ENCODE measurements at regions not wholly inside any gene's neighbourhood (a gene's known extent, or its start where the extent isn't known, plus 50 kb on each side); places are given as distances from the start of the nearest gene placed in this dataset.

GRCh38 chr4:59814402-59815010 lies 1385.6 kb upstream of the ADGRL3 start:
- DNase-seq (no peak), ATAC-seq (no peak)
- Mint-ChIP-seq H3K4me1 (ENCODE audit: low read depth) (no peaks in the 10 kb centered on the region), H3K27ac (no peak overlapping the region), H3K9me3 (ENCODE audit: insufficient read depth) (no peaks in the 10 kb centered on the region), H3K27me3 (ENCODE audit: low read depth) (no peaks in the 10 kb centered on the region), H3K4me3 (no peak overlapping the region), H3K36me3 (ENCODE audit: low read depth) (no peaks in the 10 kb centered on the region)
- POLR2A ChIA-PET: no interaction called here
- CTCF ChIA-PET: no interaction called here

GRCh38 chr4:59818656-59819055 lies 1381.5 kb upstream of the ADGRL3 start:
- no peaks in the 10 kb centered on the region for H3K4me1 Mint-ChIP-seq (ENCODE audit: low read depth)
- ATAC-seq: peak; percentile 64
- POLR2A ChIA-PET: no interaction called here
- no peaks in the 10 kb centered on the region for H3K36me3 Mint-ChIP-seq (ENCODE audit: low read depth)
- H3K4me3 Mint-ChIP-seq: peak overlapping the region; percentile 66
- DNase-seq: peak; percentile 21
- H3K9me3 Mint-ChIP-seq (ENCODE audit: insufficient read depth): no peaks in the 10 kb centered on the region
- no peak overlapping the region for H3K27ac Mint-ChIP-seq
- CTCF ChIA-PET: no interaction called here
- H3K27me3 Mint-ChIP-seq (ENCODE audit: low read depth): no peaks in the 10 kb centered on the region

- POLR2A ChIA-PET: no interaction called here
- no peak overlapping the region for H3K4me3 Mint-ChIP-seq
- no peak overlapping the region for H3K27ac Mint-ChIP-seq
- DNase-seq (no peak), ATAC-seq (no peak)
- H3K36me3 Mint-ChIP-seq (ENCODE audit: low read depth): no peaks in the 10 kb centered on the region
- no peaks in the 10 kb centered on the region for H3K4me1 Mint-ChIP-seq (ENCODE audit: low read depth)
- CTCF ChIA-PET: no interaction called here
- no peaks in the 10 kb centered on the region for H3K27me3 Mint-ChIP-seq (ENCODE audit: low read depth)
- H3K9me3 Mint-ChIP-seq (ENCODE audit: insufficient read depth): no peaks in the 10 kb centered on the region
Observed at GRCh38 chr4:59823311-59823710, 1376.8 kb upstream of the ADGRL3 start.

- Mint-ChIP-seq H3K36me3 (ENCODE audit: low read depth) (no peaks in the 10 kb centered on the region), H3K4me3 (no peak overlapping the region), H3K4me1 (ENCODE audit: low read depth) (no peaks in the 10 kb centered on the region), H3K9me3 (ENCODE audit: insufficient read depth) (no peaks in the 10 kb centered on the region), H3K27ac (no peak overlapping the region), H3K27me3 (ENCODE audit: low read depth) (no peaks in the 10 kb centered on the region)
- POLR2A ChIA-PET: no interaction called here
- DNase-seq (no peak), ATAC-seq (no peak)
- CTCF ChIA-PET: no interaction called here
Observed at GRCh38 chr4:59825104-59825503, 1375.0 kb upstream of the ADGRL3 start.

GRCh38 chr4:59831746-59832145 lies 1368.4 kb upstream of the ADGRL3 start:
- no peak for DNase-seq
- no peaks in the 10 kb centered on the region for H3K4me1 Mint-ChIP-seq (ENCODE audit: low read depth)
- ChIA-PET CTCF (no interaction called here), POLR2A (no interaction called here)
- no peak overlapping the region for H3K27ac Mint-ChIP-seq
- H3K36me3 Mint-ChIP-seq (ENCODE audit: low read depth): no peaks in the 10 kb centered on the region
- no peak overlapping the region for H3K4me3 Mint-ChIP-seq
- no peaks in the 10 kb centered on the region for H3K27me3 Mint-ChIP-seq (ENCODE audit: low read depth)
- no peak for ATAC-seq
- H3K9me3 Mint-ChIP-seq (ENCODE audit: insufficient read depth): no peaks in the 10 kb centered on the region

GRCh38 chr4:59834943-59835342 lies 1365.2 kb upstream of the ADGRL3 start:
- ChIA-PET CTCF (no interaction called here), POLR2A (no interaction called here)
- Mint-ChIP-seq H3K9me3 (ENCODE audit: insufficient read depth) (no peaks in the 10 kb centered on the region), H3K36me3 (ENCODE audit: low read depth) (no peaks in the 10 kb centered on the region), H3K4me1 (ENCODE audit: low read depth) (no peaks in the 10 kb centered on the region), H3K27me3 (ENCODE audit: low read depth) (no peaks in the 10 kb centered on the region), H3K27ac (no peak overlapping the region), H3K4me3 (no peak overlapping the region)
- ATAC-seq (no peak), DNase-seq (no peak)

GRCh38 chr4:59837751-59838150 lies 1362.4 kb upstream of the ADGRL3 start:
- Mint-ChIP-seq H3K4me3 (no peak overlapping the region), H3K4me1 (ENCODE audit: low read depth) (no peaks in the 10 kb centered on the region), H3K27me3 (ENCODE audit: low read depth) (no peaks in the 10 kb centered on the region), H3K36me3 (ENCODE audit: low read depth) (no peaks in the 10 kb centered on the region), H3K27ac (no peak overlapping the region), H3K9me3 (ENCODE audit: insufficient read depth) (peaks cover 7% of the 10 kb centered on the region)
- ATAC-seq (no peak), DNase-seq (no peak)
- POLR2A ChIA-PET: no interaction called here
- CTCF ChIA-PET: no interaction called here

GRCh38 chr4:59838236-59838635 lies 1361.9 kb upstream of the ADGRL3 start:
- Mint-ChIP-seq H3K27ac (no peak overlapping the region), H3K9me3 (ENCODE audit: insufficient read depth) (peaks cover 8% of the 10 kb centered on the region), H3K36me3 (ENCODE audit: low read depth) (no peaks in the 10 kb centered on the region), H3K4me1 (ENCODE audit: low read depth) (no peaks in the 10 kb centered on the region), H3K4me3 (no peak overlapping the region), H3K27me3 (ENCODE audit: low read depth) (no peaks in the 10 kb centered on the region)
- CTCF ChIA-PET: no interaction called here
- POLR2A ChIA-PET: no interaction called here
- ATAC-seq (no peak), DNase-seq (no peak)

- H3K27ac Mint-ChIP-seq: no peak overlapping the region
- ATAC-seq: no peak
- no peaks in the 10 kb centered on the region for H3K27me3 Mint-ChIP-seq (ENCODE audit: low read depth)
- H3K36me3 Mint-ChIP-seq (ENCODE audit: low read depth): no peaks in the 10 kb centered on the region
- H3K4me1 Mint-ChIP-seq (ENCODE audit: low read depth): no peaks in the 10 kb centered on the region
- no peak for DNase-seq
- peaks cover 8% of the 10 kb centered on the region for H3K9me3 Mint-ChIP-seq (ENCODE audit: insufficient read depth)
- H3K4me3 Mint-ChIP-seq: no peak overlapping the region
- ChIA-PET CTCF (no interaction called here), POLR2A (no interaction called here)
Observed at GRCh38 chr4:59841698-59842097, 1358.4 kb upstream of the ADGRL3 start.

- ATAC-seq (no peak), DNase-seq (no peak)
- ChIA-PET CTCF (no interaction called here), POLR2A (no interaction called here)
- H3K27ac Mint-ChIP-seq: no peak overlapping the region
- no peak overlapping the region for H3K4me3 Mint-ChIP-seq
- H3K9me3 Mint-ChIP-seq (ENCODE audit: insufficient read depth): no peaks in the 10 kb centered on the region
- H3K36me3 Mint-ChIP-seq (ENCODE audit: low read depth): no peaks in the 10 kb centered on the region
- no peaks in the 10 kb centered on the region for H3K4me1 Mint-ChIP-seq (ENCODE audit: low read depth)
- H3K27me3 Mint-ChIP-seq (ENCODE audit: low read depth): no peaks in the 10 kb centered on the region
Observed at GRCh38 chr4:59848457-59848856, 1351.7 kb upstream of the ADGRL3 start.

- H3K27ac Mint-ChIP-seq: no peak overlapping the region
- H3K9me3 Mint-ChIP-seq (ENCODE audit: insufficient read depth): no peaks in the 10 kb centered on the region
- H3K27me3 Mint-ChIP-seq (ENCODE audit: low read depth): no peaks in the 10 kb centered on the region
- H3K36me3 Mint-ChIP-seq (ENCODE audit: low read depth): no peaks in the 10 kb centered on the region
- POLR2A ChIA-PET: no interaction called here
- DNase-seq (no peak), ATAC-seq (no peak)
- CTCF ChIA-PET: no interaction called here
- H3K4me3 Mint-ChIP-seq: no peak overlapping the region
- H3K4me1 Mint-ChIP-seq (ENCODE audit: low read depth): no peaks in the 10 kb centered on the region
Observed at GRCh38 chr4:59855630-59856352, 1344.3 kb upstream of the ADGRL3 start.

GRCh38 chr4:59869056-59869455 lies 1331.1 kb upstream of the ADGRL3 start:
- ChIA-PET CTCF (no interaction called here), POLR2A (no interaction called here)
- no peak overlapping the region for H3K27ac Mint-ChIP-seq
- H3K36me3 Mint-ChIP-seq (ENCODE audit: low read depth): no peaks in the 10 kb centered on the region
- no peak overlapping the region for H3K4me3 Mint-ChIP-seq
- peaks cover 15% of the 10 kb centered on the region for H3K9me3 Mint-ChIP-seq (ENCODE audit: insufficient read depth)
- no peaks in the 10 kb centered on the region for H3K27me3 Mint-ChIP-seq (ENCODE audit: low read depth)
- ATAC-seq (no peak), DNase-seq (no peak)
- no peaks in the 10 kb centered on the region for H3K4me1 Mint-ChIP-seq (ENCODE audit: low read depth)

- no peaks in the 10 kb centered on the region for H3K4me1 Mint-ChIP-seq (ENCODE audit: low read depth)
- no peak for ATAC-seq
- ChIA-PET CTCF (no interaction called here), POLR2A (no interaction called here)
- DNase-seq: no peak
- no peaks in the 10 kb centered on the region for H3K27me3 Mint-ChIP-seq (ENCODE audit: low read depth)
- peaks cover 15% of the 10 kb centered on the region for H3K9me3 Mint-ChIP-seq (ENCODE audit: insufficient read depth)
- no peak overlapping the region for H3K27ac Mint-ChIP-seq
- no peaks in the 10 kb centered on the region for H3K36me3 Mint-ChIP-seq (ENCODE audit: low read depth)
- H3K4me3 Mint-ChIP-seq: no peak overlapping the region
Observed at GRCh38 chr4:59869559-59869958, 1330.6 kb upstream of the ADGRL3 start.
